SK-N-SH (cell line): ENCODE measurements at regions not wholly inside any gene's neighbourhood (a gene's known extent, or its start where the extent isn't known, plus 50 kb on each side); places are given as distances from the start of the nearest gene placed in this dataset.
"Not testable (repeated sequence)": the region's sequence is repeated elsewhere in the genome, so short reads cannot be mapped to it uniquely, and the experiment has no call there.

Experiments
- CTCF ChIA-PET: fragments of 300-600, 350-600 bp; formaldehyde crosslinking; extraction: SDS; loops from one replicate; lab custom pipeline; 2021; lab: Yijun Ruan, JAX
- POLR2A ChIA-PET: fragments of 350-600 bp; sonication (Branson Sonifier 250); formaldehyde crosslinking; extraction: SDS; loops from one replicate; lab custom pipeline; 2020; ENCODE audit warnings: antibody characterized with exemption, inconsistent platforms; lab: Yijun Ruan, JAX
- DNase-seq: peaks from one replicate; pipeline ENCODE4 v3.0.0; 2012
- H2AFZ ChIP-seq: fragments of 200-600 bp; sonication (generic); 2 replicates; pipeline ENCODE4 v1.8.1; 2016; ENCODE audit warnings: antibody characterized with exemption, mild to moderate bottlenecking, low read depth
- H3F3A ChIP-seq: fragments of 200-600 bp; sonication (generic); replicated peaks from 2 replicates; pipeline ENCODE3; 2016; ENCODE audit warnings: antibody characterized with exemption, mild to moderate bottlenecking; ENCODE audit not compliant: insufficient read depth
- H3K27ac ChIP-seq, 2 experiments: fragments of 200-500 bp in 1 of 2; fragments of 200-600 bp in 1 of 2; sonication (Bioruptor generic) in 1 of 2; sonication (generic), shearing (Covaris generic) in 1 of 2; 2 replicates each; pipeline versions ENCODE4 v1.5.1 to v1.6.1; 2014 to 2016; ENCODE audit warnings: low read depth in 2 of 2, inconsistent platforms in 1 of 2, low read length in 1 of 2, mild to moderate bottlenecking in 1 of 2, mixed read lengths in 1 of 2
- H3K27me3 ChIP-seq: fragments of 200-600 bp; sonication (generic), shearing (Covaris generic); 2 replicates; pipeline ENCODE4 v1.6.1; 2016; ENCODE audit warnings: mixed run types; ENCODE audit not compliant: insufficient read depth
- H3K36me3 ChIP-seq, 2 experiments: fragments of 200-500 bp in 1 of 2; fragments of 200-600 bp in 1 of 2; sonication (Bioruptor generic) in 1 of 2; sonication (generic) in 1 of 2; replicated peaks in 1 of 2; 2 replicates each; pipeline versions ENCODE3 to v1.5.1; 2014 to 2016; ENCODE audit warnings: low read length in 1 of 2, mild to moderate bottlenecking in 1 of 2; ENCODE audit not compliant: insufficient read depth in 2 of 2, control insufficient read depth in 1 of 2
- H3K4me1 ChIP-seq, 2 experiments: fragments of 200-500 bp in 1 of 2; fragments of 200-600 bp in 1 of 2; sonication (Bioruptor generic) in 1 of 2; sonication (generic), shearing (Covaris generic) in 1 of 2; 2 replicates each; pipeline versions ENCODE4 v1.5.1 to v1.6.1; 2014 to 2016; ENCODE audit warnings: low read depth in 1 of 2, low read length in 1 of 2, mixed run types in 1 of 2; ENCODE audit not compliant: insufficient read depth in 2 of 2, control insufficient read depth in 1 of 2
- H3K4me2 ChIP-seq: fragments of 200-600 bp; sonication (generic), shearing (Covaris generic); 2 replicates; pipeline ENCODE4 v1.6.1; 2017; ENCODE audit warnings: mixed run types
- H3K4me3 ChIP-seq, 2 experiments: fragments of 200-500 bp in 1 of 2; fragments of 200-600 bp in 1 of 2; sonication (Bioruptor generic) in 1 of 2; sonication (generic), shearing (Covaris generic) in 1 of 2; 2 replicates each; pipeline versions ENCODE4 v1.5.1 to v1.8.1; 2014 to 2016; ENCODE audit warnings: low read depth in 2 of 2, inconsistent platforms in 1 of 2, low read length in 1 of 2, mild to moderate bottlenecking in 1 of 2, mixed read lengths in 1 of 2, moderate library complexity in 1 of 2
- H3K79me2 ChIP-seq: fragments of 200-600 bp; sonication (generic); 2 replicates; pipeline ENCODE4 v1.8.1; 2017; ENCODE audit warnings: mild to moderate bottlenecking; ENCODE audit not compliant: insufficient read depth
- H3K9ac ChIP-seq: fragments of 200-600 bp; sonication (generic); 2 replicates; pipeline ENCODE4 v1.6.1; 2017; ENCODE audit warnings: mixed run types
- H3K9me2 ChIP-seq: fragments of 200-600 bp; sonication (generic); 2 replicates; pipeline ENCODE4 v1.6.1; 2017; ENCODE audit warnings: mixed run types
- H3K9me3 ChIP-seq: fragments of 200-600 bp; sonication (generic); 2 replicates; pipeline ENCODE4 v1.6.1; 2017; ENCODE audit warnings: mixed run types, mild to moderate bottlenecking, moderate library complexity
- H4K20me1 ChIP-seq: fragments of 200-600 bp; sonication (generic); 2 replicates; pipeline ENCODE4 v1.6.1; 2017; ENCODE audit warnings: mild to moderate bottlenecking, mixed run types; ENCODE audit not compliant: insufficient read depth
- CHD2 ChIP-seq: fragments of 150-350 bp; IDR thresholded peaks from 2 replicates; pipeline ENCODE4 v1.6.1; 2018; ENCODE audit warnings: low read length; ENCODE audit not compliant: partially characterized antibody
- ELF1 ChIP-seq: IDR thresholded peaks from 2 replicates; pipeline ENCODE4 v1.4.0; 2012
- EZH2phosphoT487 ChIP-seq: fragments of 200-600 bp; sonication (generic); IDR thresholded peaks from 2 replicates; pipeline ENCODE4 v1.6.1; 2017; ENCODE audit warnings: low read depth, mixed run types, mild to moderate bottlenecking, antibody characterized with exemption, moderate library complexity, borderline replicate concordance
- FOSL2 ChIP-seq: IDR thresholded peaks from 2 replicates; pipeline ENCODE4 v1.4.0; 2012; ENCODE audit warnings: low read depth, mild to moderate bottlenecking, moderate library complexity, borderline replicate concordance
- GABPA ChIP-seq: IDR thresholded peaks from 2 replicates; pipeline ENCODE4 v1.4.0; 2012; ENCODE audit warnings: low read depth, mild to moderate bottlenecking
- GATA2 ChIP-seq: sonication (generic); formaldehyde crosslinking; IDR thresholded peaks from 2 replicates; pipeline ENCODE4 v1.5.0; 2020; ENCODE audit warnings: mild to moderate bottlenecking, missing genetic modification reagents
- MXI1 ChIP-seq: IDR thresholded peaks from 2 replicates; pipeline ENCODE4 v1.6.1; 2012; ENCODE audit warnings: mild to moderate bottlenecking, low read depth, low read length, improper control_type of control experiment
- NFIC ChIP-seq: IDR thresholded peaks from 2 replicates; pipeline ENCODE4 v1.4.0; 2012; ENCODE audit warnings: borderline replicate concordance
- NRF1 ChIP-seq: IDR thresholded peaks from 2 replicates; pipeline ENCODE4 v1.6.1; 2012; ENCODE audit warnings: low read depth, mild to moderate bottlenecking, low read length
- POLR2AphosphoS5 ChIP-seq: IDR thresholded peaks from 2 replicates; pipeline ENCODE4 v1.6.1; 2012; ENCODE audit warnings: low read depth, low read length
- RCOR1 ChIP-seq: fragments of 150-350 bp; IDR thresholded peaks from 2 replicates; pipeline ENCODE4 v1.6.1; 2017; ENCODE audit warnings: antibody characterized with exemption, low read length
- SIN3A ChIP-seq: IDR thresholded peaks from 2 replicates; pipeline ENCODE4 v1.6.1; 2012; ENCODE audit warnings: low read depth, mild to moderate bottlenecking, low read length, moderate library complexity, borderline replicate concordance
- TAF1 ChIP-seq: IDR thresholded peaks from 2 replicates; pipeline ENCODE4 v1.6.1; 2012; ENCODE audit warnings: low read depth, mild to moderate bottlenecking, low read length, moderate library complexity, borderline replicate concordance
- TCF12 ChIP-seq: IDR thresholded peaks from 2 replicates; pipeline ENCODE4 v1.4.0; 2012
- TEAD4 ChIP-seq: IDR thresholded peaks from 2 replicates; pipeline ENCODE4 v1.4.0; 2012; ENCODE audit warnings: mild to moderate bottlenecking, borderline replicate concordance; ENCODE audit not compliant: insufficient read depth
- YY1 ChIP-seq: IDR thresholded peaks from 2 replicates; pipeline ENCODE4 v1.4.0; 2012; ENCODE audit warnings: low read depth, mild to moderate bottlenecking
- WGBS: methylation state at CpG from one replicate; pipeline ENCODE4 v1.1.6; 2017; ENCODE audit warnings: low lambda C conversion rate; 5-methylcytosine and 5-hydroxymethylcytosine counted together
- TF ChIP-seq, protein P1 (sequence below): IDR thresholded peaks from 2 replicates; pipeline ENCODE4 v1.4.0; 2012; ENCODE audit warnings: low read depth, borderline replicate concordance
- TF ChIP-seq, protein P2 (sequence below): IDR thresholded peaks from 2 replicates; pipeline ENCODE4 v1.4.0; 2012; ENCODE audit warnings: low read depth, borderline replicate concordance
- TF ChIP-seq, protein P3 (sequence below): IDR thresholded peaks from 2 replicates; pipeline ENCODE4; 2012

DNA sequence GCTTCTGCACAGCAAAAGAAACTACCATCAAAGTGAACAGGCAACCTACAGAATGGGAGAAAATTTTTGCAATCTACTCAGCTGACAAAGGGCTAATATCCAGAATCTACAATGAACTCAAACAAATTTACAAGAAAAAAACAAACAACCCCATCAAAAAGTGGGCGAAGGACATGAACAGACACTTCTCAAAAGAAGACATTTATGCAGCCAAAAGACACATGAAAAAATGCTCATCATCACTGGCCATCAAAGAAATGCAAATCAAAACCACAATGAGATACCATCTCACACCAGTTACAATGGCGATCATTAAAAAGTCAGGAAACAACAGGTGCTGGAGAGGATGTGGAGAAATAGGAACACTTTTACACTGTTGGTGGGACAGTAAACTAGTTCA lies 132.0 kb downstream of the ZFAND4 start:
- H3K9me3 ChIP-seq, H3K27ac ChIP-seq, DNase-seq, H2AFZ ChIP-seq, CTCF ChIA-PET, H4K20me1 ChIP-seq, H3K9ac ChIP-seq, H3K79me2 ChIP-seq, H3K4me3 ChIP-seq, H3K9me2 ChIP-seq, POLR2A ChIA-PET, H3K4me1 ChIP-seq, H3K36me3 ChIP-seq, H3K27me3 ChIP-seq, H3F3A ChIP-seq, H3K4me2 ChIP-seq: not testable (repeated sequence)
- 88% methylated on average over 2 of the region's 2 CpGs for WGBS

DNA sequence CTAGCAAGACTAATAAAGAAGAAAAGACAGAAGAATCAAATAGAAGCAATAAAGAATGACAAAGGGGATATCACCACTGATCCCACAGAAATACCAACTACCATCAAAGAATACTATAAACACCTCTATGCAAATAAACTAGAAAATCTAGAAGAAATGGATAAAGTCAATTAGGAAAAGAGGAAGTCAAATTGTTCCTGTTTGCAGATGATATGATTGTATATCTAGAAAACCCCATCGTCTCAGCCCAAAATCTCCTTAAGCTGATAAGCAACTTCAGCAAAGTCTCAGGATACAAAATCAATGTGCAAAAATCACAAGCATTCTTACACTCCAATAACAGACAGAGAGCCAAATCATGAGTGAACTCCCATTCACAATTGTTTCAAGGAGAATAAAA lies 133.0 kb downstream of the ZFAND4 start:
- H2AFZ ChIP-seq, H3K79me2 ChIP-seq, H3K27me3 ChIP-seq, H3K4me1 ChIP-seq, H3K27ac ChIP-seq, H3K9me2 ChIP-seq, H4K20me1 ChIP-seq, DNase-seq, POLR2A ChIA-PET, H3F3A ChIP-seq, H3K9ac ChIP-seq, H3K4me3 ChIP-seq, H3K9me3 ChIP-seq, H3K4me2 ChIP-seq, H3K36me3 ChIP-seq: not testable (repeated sequence)
- WGBS: 85% methylated on average over 1 of the region's 1 CpG
- CTCF ChIA-PET: interaction anchor here (0.7 kb wide), 1 partner anchor 16 kb away, joined by 3 read pairs; no protein-coding TSS in a partner anchor

DNA sequence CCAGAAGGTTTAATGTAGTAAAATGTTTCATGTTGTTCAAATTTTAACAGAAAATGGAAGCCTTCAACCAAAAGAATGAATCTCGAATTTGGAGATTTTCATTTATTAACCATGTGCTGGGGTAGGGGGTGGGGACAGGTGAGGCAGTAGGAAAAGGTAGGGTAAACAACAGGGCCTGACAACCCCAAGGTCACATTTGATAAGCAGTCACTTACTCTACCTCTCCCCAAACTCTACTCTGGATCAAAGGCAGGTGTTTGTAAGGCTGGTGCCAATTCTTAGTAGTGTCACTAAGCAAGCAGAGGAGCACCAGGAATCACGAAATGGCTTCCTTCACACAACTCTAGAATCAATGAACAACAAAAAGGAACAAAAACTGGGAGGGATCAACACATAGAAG lies 138.0 kb downstream of the ZFAND4 start:
- 76% methylated on average over 2 of the region's 2 CpGs for WGBS
- Histone ChIP-seq H3K9ac (no peak overlapping the region), H3K9me2 (no peaks in the 10 kb centered on the region), H3K4me1 (no peaks in the 10 kb centered on the region), H3K79me2 (no peaks in the 10 kb centered on the region), H3F3A (no peaks in the 10 kb centered on the region), H3K36me3 (peaks cover 0 to 4% of the 10 kb centered on the region in 2 experiments), H3K4me3 (no peak overlapping the region), H3K4me2 (no peak overlapping the region), H3K9me3 (no peaks in the 10 kb centered on the region), H4K20me1 (no peaks in the 10 kb centered on the region), H2AFZ (no peak overlapping the region), H3K27me3 (no peaks in the 10 kb centered on the region), H3K27ac (no peak overlapping the region)
- DNase-seq: no peak
- TF ChIP-seq TAF1: no peak
- TF ChIP-seq RCOR1: no peak
- no peak for TF ChIP-seq POLR2AphosphoS5
- no peak for TF ChIP-seq FOSL2
- no peak for TF ChIP-seq NRF1
- TF ChIP-seq YY1: no peak
- no peak for TF ChIP-seq TCF12
- no peak for TF ChIP-seq TEAD4
- TF ChIP-seq NFIC: no peak
- TF ChIP-seq, protein P1, sequence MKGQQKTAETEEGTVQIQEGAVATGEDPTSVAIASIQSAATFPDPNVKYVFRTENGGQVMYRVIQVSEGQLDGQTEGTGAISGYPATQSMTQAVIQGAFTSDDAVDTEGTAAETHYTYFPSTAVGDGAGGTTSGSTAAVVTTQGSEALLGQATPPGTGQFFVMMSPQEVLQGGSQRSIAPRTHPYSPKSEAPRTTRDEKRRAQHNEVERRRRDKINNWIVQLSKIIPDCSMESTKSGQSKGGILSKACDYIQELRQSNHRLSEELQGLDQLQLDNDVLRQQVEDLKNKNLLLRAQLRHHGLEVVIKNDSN: no peak
- TF ChIP-seq, protein P2, sequence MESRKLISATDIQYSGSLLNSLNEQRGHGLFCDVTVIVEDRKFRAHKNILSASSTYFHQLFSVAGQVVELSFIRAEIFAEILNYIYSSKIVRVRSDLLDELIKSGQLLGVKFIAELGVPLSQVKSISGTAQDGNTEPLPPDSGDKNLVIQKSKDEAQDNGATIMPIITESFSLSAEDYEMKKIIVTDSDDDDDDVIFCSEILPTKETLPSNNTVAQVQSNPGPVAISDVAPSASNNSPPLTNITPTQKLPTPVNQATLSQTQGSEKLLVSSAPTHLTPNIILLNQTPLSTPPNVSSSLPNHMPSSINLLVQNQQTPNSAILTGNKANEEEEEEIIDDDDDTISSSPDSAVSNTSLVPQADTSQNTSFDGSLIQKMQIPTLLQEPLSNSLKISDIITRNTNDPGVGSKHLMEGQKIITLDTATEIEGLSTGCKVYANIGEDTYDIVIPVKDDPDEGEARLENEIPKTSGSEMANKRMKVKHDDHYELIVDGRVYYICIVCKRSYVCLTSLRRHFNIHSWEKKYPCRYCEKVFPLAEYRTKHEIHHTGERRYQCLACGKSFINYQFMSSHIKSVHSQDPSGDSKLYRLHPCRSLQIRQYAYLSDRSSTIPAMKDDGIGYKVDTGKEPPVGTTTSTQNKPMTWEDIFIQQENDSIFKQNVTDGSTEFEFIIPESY: no peak
- TF ChIP-seq GATA2: no peak
- TF ChIP-seq EZH2phosphoT487: no peak
- TF ChIP-seq SIN3A: no peak
- TF ChIP-seq MXI1: no peak
- no peak for TF ChIP-seq ELF1
- TF ChIP-seq, protein P3, sequence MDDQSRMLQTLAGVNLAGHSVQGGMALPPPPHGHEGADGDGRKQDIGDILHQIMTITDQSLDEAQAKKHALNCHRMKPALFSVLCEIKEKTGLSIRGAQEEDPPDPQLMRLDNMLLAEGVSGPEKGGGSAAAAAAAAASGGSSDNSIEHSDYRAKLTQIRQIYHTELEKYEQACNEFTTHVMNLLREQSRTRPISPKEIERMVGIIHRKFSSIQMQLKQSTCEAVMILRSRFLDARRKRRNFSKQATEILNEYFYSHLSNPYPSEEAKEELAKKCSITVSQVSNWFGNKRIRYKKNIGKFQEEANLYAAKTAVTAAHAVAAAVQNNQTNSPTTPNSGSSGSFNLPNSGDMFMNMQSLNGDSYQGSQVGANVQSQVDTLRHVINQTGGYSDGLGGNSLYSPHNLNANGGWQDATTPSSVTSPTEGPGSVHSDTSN: no peak
- no peak for TF ChIP-seq CHD2
- no peak for TF ChIP-seq GABPA
- CTCF ChIA-PET: no interaction called here
- POLR2A ChIA-PET: no interaction called here
